MV-4-11 (cell line): ENCODE measurements at regions not wholly inside any gene's neighbourhood (a gene's known extent, or its start where the extent isn't known, plus 50 kb on each side); places are given as distances from the start of the nearest gene placed in this dataset.

Experiments
- DNase-seq: peaks from one replicate; lab custom pipeline; 2025; lab: John Stamatoyannopoulos, UW

DNA sequence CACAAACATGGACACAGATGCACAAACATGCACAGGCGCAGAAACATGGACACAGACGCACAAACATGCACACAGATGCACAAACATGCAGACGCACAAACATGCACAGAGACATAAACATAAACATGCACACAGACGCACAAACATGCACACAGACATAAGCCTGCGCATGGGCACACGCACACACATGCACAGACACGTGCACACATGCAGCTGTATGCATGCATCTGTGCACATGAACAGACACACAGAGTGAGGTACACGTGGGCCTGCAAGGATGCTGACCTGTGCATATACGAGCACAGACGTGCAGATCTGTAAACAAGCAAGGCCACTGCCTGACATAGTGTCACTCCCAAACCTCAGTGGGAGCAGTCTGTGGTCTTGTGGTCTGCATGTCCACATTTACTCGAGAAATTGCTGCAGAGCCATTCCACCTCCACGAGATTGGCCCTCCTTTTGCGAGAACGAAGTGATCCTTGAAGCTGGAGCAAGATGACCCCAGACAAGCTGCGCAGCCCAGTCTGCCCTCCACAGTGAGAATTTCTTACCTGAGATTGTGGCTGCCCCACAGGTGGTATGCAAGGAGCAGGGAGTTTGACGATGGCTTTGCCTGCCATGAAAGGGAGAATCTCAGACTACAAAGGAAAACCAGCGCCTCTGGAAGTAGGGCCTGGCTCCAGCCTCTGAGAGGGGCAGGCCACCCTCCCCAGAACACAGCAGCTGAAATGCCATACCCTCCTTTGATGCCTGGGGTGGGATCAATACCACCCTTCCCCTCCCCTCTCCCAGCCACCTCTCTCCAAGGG, 299.9 kb downstream of the BRD1 start:
- DNase-seq, result peak; percentile 67

DNA sequence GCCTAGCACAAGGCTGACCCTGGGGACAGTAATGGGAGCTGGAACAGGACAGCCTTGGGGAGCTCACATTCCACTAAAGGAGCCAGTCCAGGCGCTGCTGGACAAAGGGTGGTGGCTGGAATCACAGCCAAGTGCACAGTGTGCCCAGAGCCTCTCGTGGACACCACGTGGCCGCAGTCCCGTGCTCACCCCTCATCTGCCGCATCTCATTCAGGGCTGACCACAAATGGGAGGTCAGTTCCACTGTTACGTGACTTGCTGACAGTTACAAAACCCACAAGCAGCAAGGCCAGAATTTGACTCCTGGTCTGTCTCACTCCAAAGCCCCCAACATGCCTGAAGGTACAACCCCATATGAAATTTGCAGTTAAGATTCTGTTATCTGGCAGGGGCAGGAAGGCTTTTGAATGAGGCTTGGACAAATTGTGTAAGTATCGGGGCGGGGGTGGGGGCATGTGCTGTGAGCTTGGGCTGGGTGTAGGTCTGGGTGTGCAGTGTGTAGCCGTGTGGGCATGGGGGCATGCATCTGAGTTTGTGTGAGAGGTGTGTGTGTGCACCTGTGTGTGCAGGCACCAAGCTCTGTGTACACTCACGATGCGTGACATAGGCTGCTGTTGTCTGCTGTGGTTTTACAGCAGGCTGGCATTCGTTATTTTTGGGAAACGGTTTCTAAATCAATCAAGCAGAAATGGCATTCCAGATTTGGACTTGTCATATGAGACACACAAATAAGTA, 301.7 kb downstream of the BRD1 start:
- DNase-seq, result peak; percentile 64

DNA sequence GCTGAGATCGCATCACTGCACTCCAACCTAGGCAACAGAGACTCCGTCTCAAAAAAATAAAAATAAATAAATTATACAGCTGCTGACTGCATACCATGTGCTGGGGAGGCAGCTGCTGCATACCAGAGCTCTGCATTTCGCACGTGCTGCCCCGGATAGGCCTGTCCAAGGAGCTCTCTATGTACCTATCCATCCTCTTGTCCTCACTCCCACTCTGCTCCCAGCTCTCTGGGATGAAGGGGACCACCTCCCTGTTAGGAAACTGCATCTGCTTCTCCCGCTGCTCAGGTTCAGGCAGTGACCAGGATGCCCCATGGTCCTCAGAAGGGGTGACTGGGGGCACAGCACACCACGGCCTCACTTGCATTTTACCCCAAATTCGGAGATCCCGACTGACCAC, 302.3 kb downstream of the BRD1 start:
- no peak for DNase-seq

DNA sequence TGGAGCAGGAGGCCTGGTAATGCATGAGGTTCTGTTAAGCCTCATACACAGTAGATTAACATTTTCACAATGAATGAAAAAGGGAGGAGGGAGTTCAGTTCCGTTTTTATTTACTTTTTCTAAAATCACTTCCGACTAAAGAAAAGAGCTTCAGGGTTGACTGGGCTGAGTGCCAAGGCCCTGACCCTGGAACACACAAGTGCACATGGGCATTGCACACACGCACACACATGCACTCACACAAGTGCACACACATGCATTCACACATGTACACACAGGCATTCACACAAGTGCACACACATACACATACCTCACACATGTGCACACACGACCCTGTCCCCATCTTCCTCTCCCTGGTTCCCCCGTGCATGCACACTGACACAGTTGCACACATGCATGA, 303.3 kb downstream of the BRD1 start:
- DNase-seq, result peak; percentile 77

DNA sequence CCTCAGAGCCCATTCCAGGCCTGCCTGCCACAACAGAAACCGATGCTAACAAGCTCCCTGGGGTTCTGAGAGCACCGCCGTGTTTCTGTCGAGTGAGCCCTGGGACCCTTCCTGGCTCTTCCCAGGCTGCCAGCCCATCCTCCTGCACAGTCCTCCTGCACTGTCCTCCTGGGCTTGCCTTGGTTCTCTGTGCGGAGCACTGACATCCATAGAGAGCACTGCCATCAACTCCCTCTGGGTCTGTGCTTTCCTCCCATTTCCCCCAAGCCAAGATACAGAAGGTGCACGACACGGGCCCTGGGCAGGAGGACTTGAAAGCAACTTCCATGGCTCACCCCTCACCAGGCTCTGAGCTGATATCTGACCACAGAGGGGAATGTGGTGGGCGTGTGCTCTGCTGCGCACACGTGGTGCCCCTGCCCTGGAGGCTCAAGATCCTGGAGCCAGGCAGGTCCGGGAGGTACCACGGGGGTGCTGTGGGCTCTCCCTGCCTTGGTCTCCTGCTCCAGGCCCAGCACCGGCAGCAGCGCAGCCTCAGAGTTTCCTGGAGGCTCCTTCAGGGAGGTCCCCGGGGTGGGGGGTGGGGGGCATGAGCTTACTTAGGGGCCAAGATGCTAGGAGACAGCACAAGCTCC, 304.2 kb downstream of the BRD1 start:
- no peak for DNase-seq

DNA sequence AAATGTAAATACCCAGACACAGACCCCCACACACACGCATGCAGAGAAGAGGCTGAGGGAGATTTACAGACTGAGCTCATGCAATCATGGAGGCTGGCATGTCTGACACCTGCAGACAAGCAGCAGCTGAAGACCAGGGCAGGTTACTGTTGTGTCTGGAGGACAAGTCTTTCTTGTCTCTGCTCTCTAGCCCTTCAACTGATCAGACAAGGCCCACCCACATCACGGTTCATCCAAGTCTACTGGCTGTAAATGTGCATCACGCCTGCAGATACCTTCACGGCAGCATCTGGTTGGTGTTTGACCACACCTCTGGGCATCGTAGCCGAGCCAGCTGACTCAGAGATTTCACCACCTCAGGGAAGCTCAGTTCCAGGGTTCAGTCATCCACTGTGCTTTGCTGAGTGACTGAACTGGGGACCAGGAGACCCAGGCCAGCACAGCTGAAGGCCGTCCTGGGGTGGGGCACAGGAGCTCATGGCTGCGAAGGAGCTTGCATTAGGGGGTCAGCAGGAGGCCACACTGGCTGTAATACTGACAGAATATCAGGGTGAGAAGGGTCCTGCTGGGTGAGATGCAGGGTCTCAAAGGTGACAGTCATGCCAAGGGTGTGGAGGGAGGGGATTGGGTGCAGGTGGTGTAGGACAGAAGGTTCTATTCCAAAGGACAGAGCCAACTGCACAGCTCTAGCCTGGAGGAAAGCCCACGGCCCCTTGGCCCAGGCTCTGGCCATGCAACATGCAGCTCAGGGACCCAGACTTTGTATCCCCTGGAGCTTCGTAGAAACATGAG, 304.9 kb downstream of the BRD1 start:
- no peak for DNase-seq

DNA sequence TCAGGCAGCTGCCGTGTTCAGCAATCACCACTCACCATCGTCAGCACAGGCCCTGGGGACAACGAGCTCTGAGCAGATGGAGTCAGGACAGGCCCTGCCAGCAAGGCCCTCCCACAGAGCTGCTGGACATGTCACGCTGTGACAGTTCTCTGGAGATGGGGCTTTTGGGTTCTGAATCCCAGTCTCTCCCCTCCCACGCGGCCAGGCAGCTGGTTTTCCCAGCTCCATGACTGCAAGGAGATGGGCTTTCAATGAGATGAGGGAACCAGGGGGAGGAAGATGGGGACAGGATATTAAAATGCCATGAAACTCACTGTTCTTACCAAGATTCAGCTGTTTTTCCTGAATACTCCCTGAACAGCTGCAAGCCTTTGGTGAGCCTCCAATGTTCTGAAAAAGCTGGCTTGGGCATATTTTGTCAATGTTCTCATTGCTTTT, 305.9 kb downstream of the BRD1 start:
- DNase-seq, result no peak

DNA sequence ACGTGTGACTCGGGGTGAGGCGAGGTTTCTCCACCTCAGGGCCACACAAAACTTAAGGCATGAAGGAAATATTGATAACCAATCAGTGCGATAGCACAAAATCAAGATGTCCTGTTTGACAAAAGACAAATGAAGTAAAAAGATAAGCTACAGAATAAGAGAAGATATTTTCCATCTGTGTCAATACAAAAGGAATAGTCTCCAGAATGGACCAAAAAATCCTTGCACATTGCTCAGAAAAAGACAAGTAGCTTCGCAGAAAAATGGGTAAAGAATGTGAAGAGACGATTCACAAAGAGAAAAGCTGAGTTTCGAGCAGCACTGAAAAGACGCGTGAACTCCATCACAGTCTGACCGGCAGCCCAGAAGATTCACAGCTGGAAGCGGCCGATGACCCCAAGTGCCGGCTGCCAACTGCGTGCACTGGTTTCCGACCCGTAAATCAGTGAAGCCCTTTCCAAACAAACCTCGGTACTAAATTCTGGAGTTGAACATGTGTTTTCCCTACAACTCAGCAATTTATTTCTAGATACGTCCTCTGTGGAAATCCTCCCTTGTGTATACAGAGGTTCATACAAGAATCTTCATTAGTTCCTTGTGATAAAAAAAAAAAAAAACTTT, 308.4 kb downstream of the BRD1 start:
- DNase-seq, result no peak

DNA sequence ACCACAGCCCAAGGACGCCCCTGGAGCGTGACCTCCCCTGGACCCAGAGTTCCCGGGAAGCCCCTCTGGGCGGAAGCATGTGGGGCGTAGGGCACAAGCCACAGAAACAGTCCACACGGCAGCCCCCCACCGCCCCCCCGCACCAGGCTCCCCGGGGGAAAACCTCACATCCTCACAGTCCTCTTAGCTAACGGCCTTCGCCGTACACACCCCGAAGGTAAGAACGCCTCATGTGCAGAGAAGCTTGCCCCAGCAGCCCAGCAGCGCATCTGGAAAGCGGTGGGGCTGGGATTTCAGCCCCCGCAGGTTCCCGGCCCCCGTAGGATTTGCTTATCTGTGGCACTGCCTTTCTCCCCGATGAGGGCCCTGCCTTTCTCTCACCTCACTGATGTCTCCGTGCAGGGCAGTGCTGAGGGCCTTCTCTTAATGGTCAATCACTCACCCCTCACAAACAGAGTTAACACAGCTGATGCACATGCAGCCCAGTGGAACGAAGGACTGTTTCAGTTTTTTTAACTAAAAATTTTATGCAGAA, 309.2 kb downstream of the BRD1 start:
- DNase-seq, result no peak

DNA sequence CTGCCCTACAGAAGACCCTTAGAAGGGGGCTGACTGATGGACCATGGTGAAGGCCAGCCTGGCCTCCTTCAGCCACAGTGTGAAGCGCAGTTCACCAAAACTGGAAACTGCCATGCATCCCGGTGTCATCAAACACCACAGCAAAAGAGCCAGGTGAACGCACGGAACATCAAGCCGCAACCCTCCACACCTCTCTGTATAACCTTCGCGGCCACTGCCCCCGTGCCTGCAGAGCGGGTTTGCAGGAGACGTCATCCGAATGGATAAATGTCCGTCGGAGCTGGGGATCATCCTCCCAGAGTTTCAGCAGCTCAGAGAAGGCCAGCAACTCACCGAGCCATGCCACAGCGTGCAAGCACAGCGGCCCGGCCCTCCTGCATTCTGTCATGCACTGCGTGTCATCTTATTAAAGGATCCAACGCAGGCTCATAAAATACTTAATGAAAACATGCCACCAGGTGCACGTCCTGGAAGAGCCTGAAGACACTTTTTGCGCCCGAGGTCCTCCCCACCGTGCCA, 309.9 kb downstream of the BRD1 start:
- DNase-seq, result no peak

DNA sequence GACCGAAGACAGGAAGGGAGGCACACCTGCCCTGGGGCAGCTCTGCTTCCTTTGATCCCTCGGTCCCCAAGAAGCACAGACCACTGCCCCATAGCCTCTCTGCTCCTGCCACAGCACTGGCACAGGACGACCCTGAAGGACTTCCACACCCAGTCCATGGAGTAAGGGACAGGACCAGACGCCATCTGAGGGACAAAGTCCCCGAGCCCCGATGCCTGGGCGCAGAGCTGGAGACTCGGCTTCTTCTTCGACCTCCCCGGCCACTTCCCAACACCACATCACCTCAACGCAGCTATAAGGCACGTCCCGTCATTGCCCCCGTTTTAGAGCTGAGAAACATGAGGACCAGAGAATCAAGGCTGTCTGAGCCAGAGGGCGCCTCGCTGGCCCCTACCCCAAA, 310.5 kb downstream of the BRD1 start:
- no peak for DNase-seq

DNA sequence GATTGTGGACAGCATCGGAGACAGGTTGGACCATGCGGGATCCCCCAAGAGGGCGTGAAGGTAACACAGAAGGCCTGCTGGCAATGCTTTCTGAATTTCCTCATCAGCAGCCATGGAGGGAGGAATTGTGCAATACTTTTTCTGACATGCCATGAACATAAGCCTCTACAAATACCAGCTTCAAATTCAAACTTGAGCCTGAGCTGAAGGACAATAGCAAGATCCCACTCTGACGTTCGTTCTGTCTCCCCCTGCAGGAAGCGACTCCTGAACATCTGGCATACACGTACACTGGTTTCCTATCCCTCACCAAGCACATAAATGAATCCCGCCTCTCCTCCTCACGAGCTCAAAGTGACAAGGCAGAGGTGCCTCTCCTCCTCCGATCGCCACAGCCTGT, 312.2 kb downstream of the BRD1 start:
- peak; percentile 84 for DNase-seq

DNA sequence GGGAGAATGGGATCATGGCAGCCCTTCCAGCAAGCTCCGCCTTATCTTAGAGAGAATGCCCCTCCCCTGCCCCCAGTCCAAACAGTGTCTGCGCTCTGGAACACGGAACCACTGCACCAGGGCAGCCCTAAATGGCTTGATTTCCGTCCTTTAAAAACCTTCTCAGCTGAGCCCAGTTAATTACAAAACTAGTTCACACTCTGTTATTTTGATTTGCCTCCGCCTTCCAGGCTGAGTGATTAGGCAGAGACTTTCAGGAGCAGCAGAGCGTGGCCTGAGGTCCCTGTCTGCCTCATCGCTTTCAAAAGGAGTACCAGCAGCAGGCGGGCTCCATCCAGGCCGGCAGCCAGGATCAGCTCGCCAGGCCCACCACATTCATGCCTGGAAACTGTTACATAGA, 313.0 kb downstream of the BRD1 start:
- no peak for DNase-seq

DNA sequence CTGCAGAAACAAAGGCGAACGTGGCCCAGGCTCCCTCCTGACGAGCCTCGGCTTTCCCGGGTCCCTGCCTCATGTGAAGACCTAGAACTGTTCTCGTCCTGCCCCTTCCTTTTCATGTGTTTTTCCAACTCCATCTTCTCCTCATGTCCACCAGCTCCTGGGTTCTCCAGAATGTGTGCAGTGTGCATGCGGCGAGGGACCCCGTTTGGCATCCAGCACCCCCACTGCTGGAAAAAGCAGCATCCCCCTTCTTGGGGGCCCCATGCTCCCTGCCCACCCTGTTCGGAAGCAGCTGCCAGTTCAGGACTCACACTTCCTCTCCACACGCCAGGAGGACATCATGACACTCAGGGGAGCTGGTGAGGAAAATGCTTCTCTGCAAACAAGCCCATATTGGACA, 313.5 kb downstream of the BRD1 start:
- DNase-seq, result no peak

DNA sequence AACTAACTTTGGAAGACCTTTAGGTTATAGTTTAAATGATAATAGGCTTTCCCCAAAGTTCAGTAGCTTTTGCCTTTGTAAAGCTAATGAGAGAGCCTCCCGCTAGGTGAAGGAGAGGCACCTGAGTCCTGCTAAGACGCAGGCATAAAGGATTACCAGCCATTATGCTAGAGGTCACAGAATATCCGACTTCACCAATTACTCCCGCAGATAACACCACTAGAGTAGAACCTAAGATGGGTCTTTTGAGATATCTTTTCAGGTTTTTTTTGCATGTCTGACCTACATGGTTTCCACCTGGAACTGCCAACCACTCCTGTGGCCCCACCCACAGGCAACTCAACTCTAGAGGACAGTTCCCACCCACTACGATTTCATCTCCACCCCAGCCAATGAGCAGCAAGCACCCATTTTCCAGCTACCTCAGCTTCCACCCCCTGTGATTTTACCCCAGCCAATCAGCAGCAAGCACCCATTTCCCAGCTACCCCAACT, 314.3 kb downstream of the BRD1 start:
- DNase-seq, result no peak

DNA sequence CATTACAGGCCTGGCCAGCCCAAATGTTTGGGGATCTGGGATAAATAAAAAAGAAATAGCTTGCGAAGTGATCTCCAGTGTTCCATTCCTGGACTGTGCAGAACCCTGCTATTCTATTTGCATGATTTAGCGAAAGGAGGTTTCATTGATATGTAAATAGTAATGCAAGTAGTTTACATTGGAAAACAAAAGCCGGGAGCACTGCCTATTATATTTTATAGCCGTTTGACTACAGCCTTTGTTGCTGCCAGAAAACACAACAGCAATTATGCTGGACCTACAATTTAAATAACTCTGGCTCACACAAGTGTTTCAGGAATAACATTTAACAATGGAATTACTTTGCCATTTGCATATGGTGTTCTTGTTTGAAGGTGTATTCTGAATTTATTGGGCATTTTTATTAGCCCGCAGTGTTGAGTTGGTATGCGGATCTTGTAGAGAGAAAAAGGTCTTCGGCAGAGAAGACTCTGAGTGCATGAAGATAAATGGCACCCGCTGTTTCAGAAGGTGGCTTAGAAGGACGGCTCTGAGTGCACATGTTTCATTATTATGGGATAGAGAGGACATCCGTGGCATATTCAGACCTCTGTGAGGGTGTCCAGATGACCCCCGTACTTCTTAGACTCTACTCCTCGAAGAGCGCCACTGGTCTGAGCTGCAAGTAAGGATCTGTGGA, 315.0 kb downstream of the BRD1 start:
- DNase-seq, result no peak

DNA sequence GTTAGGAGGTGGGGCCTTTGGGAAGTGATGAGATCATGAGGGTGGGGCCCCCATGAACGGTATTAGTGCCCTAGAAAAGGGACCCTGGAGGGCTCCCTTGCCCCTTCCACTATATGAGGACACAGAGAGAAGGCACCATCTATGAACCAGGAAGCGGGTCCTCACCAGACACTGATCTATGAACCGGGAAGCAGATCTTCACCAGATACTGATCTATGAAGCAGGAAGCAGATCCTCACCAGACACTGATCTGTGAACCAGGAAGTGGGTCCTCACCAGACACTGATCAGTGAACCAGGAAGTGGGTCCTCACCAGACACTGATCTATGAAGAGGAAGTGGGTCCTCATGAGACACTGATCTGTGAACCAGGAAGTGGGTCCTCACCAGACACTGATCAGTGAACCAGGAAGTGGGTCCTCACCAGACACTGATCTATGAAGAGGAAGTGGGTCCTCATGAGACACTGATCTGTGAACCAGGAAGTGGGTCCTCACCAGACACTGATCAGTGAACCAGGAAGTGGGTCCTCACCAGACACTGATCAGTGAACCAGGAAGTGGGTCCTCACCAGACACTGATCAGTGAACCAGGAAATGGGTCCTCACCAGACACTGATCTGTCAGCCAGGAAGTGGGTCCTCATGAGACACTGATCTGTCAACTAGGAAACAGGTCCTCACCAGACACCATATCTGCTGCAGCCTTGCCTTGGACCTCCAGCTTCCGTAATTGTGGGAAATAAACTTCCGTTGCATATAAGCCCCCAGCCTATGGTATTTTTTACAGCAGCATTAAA, 316.1 kb downstream of the BRD1 start:
- DNase-seq, result peak; percentile 82

DNA sequence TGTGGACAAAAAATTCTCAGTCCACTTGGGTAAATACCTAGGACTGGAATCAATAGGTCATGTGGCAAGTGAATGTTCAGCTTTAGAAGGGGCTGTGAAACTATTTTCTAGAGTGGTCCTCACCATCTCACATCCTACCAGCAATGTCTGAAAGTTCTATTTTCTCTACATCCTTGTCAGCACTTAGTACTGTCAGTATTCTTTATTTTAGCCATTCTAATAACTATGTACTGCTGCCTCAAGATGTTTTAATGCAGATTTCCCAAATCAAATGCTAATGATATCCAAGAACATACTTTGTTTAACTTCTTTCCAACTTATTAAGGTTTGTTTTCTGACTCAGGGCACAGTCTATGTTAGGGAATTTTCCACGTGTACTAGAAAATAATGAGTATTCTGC, 317.0 kb downstream of the BRD1 start:
- DNase-seq, result no peak

DNA sequence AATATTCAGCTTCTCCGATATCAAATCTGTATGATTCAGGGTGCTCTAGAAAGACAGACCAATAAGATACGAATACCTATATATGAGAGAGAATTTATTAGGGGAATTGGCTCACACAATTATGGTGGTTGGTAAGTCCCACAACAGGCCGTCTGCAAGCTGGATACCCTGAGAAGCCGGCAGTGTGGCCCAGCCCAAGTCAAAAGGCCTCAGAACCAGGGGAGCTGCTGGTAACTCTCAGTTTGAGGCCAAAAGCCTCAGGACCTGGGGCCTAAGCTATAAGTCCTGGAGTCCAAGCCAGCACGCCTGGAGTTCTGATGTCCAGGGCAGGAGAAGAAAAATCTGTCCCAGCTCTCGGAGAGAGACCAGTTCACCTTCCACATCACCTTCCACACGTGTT, 318.7 kb downstream of the BRD1 start:
- DNase-seq, result no peak

DNA sequence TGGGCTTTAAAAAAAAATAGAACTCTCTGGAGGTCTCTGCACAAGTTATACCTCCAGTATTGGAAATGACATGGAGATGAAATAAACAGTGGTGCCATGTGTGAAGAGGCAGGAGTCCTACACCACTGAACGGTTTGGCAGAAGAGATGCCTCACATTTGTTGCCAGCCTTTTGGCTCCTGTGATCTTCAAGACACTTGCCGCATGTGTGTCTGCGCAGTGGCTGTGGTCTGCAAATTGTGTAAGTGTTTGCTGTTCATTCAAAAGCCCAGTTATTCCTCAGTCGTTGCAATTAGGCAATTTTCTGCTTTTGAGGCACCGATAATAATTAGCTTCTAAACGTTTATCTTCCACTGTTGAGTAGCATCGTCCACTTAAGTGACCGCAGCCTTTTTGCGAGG, 319.1 kb downstream of the BRD1 start:
- no peak for DNase-seq
